ENCODE measurements at regions not wholly inside any gene's neighbourhood (a gene's known extent, or its start where the extent isn't known, plus 50 kb on each side); places are given as distances from the start of the nearest gene placed in this dataset.

- TF ChIP-seq, protein P1, sequence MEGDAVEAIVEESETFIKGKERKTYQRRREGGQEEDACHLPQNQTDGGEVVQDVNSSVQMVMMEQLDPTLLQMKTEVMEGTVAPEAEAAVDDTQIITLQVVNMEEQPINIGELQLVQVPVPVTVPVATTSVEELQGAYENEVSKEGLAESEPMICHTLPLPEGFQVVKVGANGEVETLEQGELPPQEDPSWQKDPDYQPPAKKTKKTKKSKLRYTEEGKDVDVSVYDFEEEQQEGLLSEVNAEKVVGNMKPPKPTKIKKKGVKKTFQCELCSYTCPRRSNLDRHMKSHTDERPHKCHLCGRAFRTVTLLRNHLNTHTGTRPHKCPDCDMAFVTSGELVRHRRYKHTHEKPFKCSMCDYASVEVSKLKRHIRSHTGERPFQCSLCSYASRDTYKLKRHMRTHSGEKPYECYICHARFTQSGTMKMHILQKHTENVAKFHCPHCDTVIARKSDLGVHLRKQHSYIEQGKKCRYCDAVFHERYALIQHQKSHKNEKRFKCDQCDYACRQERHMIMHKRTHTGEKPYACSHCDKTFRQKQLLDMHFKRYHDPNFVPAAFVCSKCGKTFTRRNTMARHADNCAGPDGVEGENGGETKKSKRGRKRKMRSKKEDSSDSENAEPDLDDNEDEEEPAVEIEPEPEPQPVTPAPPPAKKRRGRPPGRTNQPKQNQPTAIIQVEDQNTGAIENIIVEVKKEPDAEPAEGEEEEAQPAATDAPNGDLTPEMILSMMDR (conservative IDR thresholded peaks at IDR 0.05 in 1 of 2, IDR thresholded peaks at IDR 0.05 in 1 of 2; ENCODE audit: extremely low read depth in 1 of 2, insufficient read depth in 1 of 2, low read depth in 1 of 2, low read length in 2 of 2) = no peak
- no peak for TF ChIP-seq EZH2 (IDR thresholded peaks at IDR 0.05; ENCODE audit: borderline replicate concordance, low read length)
These were observed 424.1 kb downstream of the MED10 start for GRCh38 chr5:5954275-5954598.

Data from mammary epithelial cell (primary cell).